ENCODE measurements at regions not wholly inside any gene's neighbourhood (a gene's known extent, or its start where the extent isn't known, plus 50 kb on each side); places are given as distances from the start of the nearest gene placed in this dataset.

DNA sequence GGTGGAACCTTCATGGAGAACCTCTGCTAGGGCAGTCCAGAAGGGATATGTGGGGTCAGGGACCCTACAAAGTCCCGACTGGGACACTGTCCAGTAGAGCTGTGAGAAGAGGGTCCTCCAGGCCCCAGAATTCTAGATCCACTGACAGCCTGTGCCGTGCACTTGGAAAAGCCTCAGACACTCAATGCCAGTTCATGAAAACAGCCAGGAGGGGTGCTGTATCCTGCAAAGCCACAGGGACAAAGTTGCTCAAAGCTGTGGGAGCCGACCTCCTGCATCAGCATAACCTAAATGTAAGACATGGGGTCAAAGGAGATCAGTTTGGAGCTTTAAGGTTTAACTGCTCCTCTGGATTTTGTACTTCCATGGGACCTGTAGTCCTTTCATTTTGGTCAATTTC, 448.8 kb upstream of the CADM2 start:
- TF ChIP-seq CTCF (IDR thresholded peaks at IDR 0.05) (no peak), EZH2 (IDR thresholded peaks at IDR 0.05) (no peak)

Data from neural progenitor cell (in vitro differentiated cells).